HG03520 (cell line): ENCODE measurements at regions not wholly inside any gene's neighbourhood (a gene's known extent, or its start where the extent isn't known, plus 50 kb on each side); places are given as distances from the start of the nearest gene placed in this dataset.

Experiments used
- ATAC-seq: cut with Tn5 transposase; IDR thresholded peaks from one replicate; pipeline ENCODE4 v1.9.1; 2021; ENCODE audit warnings: mild to moderate bottlenecking, moderate library complexity; ENCODE audit not compliant: unreplicated experiment

DNA sequence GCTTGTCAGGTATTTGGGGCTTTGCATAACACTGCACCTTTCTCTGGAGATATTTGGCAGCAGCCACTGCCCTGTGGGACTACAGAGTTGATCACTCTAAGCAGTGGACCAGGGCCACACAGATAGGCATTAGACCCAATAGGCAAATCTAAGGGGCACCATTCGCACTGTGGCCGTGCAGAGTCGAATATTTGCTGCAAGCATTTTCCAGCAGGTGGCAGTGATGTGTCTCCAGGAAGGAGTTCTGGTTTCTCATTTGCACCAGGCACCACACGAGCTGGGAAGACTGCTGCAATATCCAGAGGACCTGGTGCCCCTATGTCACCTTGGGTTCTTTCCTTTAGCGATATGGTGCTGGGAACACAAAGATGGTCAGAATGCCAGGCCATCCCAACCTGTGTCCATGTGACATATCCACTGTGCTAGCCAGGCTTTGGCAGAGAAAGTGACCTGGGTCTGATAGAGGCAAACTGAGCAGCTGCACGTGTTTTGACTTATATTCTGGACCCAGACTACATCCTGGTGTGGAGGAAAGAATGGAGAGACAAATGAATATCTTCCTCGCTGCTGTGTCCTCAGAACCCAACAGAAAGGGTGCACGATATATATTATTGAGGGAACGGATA lies 318.7 kb downstream of the BUD13 start:
- no peak for ATAC-seq

- no peak for ATAC-seq
These were observed 320.3 kb downstream of the BUD13 start for GRCh38 chr11:116452461-116452860.

- ATAC-seq = no peak
These were observed 323.3 kb downstream of the BUD13 start for GRCh38 chr11:116449522-116449921.

DNA sequence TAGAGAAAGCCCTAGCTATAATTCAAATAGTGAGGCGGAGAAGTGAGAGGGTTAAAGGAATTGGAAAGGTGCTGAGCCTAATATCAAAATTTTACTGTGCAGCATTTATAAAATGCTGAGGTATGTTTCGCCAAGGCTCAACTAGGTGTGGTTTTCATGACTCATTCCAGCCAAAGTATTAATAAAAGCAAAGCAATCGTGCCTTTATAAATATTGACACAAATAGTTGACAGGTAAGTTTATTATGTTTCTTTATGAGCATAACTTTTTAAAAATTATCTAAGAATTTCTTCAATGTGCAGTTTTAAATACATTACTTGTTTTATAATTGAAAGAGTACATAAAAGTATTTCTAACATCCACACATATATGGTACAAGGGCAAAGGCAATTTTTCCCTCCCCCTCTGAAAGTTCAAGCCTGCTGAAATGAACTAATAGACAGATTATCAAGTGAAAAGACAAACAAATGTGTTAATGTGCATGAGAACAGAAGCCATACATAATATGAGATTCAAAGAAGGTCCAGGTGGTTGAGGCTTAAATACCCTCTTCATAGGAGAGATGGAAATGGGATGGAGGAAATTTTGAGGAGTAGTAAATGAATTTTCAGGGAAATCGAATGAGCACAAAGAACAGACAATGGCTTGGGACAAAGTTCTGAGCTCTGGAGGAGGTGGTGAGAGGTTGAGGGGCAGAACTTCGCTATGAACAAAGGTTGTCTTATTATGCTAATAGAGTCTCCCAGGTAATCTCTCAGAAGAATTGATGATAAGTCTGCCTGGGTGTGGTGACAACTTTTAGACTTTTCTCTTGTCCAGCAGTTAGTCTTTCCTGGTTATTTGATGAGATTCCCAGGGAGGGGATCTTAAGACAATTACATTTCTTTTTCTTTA lies 326.5 kb downstream of the BUD13 start:
- no peak for ATAC-seq

DNA sequence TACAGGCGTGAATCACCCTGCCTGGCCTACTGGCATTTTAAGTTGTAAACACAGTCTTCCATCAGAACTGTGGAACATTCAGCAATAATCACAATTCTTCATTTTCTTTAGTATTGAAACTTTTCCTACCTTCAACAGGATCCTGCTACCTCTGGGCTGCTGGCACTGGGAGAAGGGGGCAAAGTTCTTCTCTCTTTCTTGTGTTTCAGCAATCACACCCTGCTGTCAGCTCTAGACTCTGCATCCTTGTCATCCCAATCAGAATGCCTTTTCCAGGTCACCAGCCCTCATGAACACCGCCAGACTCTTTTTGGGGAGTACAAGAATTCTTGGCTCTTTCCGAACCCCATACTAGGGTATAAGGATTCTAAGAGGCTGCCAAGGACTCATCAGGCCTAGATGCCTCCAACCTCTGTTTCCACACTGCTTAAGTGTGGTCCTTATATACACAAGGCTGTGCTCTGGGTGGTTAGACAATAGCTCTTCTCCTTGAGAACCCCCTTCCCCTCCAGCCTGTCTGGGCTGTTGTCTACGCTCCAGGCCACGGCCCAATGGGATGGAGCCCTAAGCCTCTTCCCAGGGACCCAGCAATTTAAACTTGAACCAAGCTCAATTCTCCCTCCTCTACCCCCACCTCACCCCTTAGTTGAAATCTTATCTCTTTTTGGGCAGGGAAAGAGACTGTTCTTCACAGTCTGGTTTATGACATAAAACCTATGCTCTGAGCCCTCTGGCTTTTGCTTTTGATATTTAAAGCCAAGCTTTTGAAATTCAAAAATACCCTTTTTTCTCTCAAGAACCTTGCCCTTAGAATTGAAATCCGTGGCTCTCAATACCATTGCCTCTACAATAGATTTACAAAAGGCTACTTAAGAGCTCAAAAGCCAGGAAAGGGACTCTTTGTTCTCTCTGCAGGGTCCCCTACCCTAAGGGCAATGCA lies 327.4 kb downstream of the BUD13 start:
- no peak for ATAC-seq

GRCh38 chr11:116442238-116442752 lies 330.5 kb downstream of the BUD13 start:
- no peak for ATAC-seq

- no peak for ATAC-seq
These were observed 333.5 kb downstream of the BUD13 start for GRCh38 chr11:116439361-116439677.

- ATAC-seq = no peak
These were observed 334.0 kb downstream of the BUD13 start for GRCh38 chr11:116438651-116439360.

GRCh38 chr11:116434986-116435385 lies 337.8 kb downstream of the BUD13 start:
- no peak for ATAC-seq

DNA sequence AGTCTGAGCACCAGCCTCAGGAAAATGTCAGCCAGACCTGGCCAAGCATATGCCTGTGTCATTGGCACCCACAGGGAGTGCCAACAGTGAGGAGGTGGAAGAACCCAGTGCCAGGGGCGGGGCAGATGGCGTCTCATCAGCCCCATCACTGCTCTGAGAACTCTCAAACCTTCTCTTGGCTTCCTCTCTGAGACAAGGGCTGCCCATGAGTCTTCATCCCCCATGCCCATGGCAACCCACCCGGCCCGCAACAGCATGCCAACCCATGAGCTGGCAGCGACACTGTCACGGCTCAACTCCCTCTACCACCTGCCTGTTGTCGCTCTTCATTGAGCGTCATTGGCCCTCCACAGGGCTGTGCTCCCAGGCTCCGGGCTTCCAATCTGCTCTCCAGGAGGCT lies 340.5 kb downstream of the BUD13 start:
- ATAC-seq = no peak

GRCh38 chr11:116431842-116432241 lies 340.9 kb downstream of the BUD13 start:
- no peak for ATAC-seq

GRCh38 chr11:116428638-116428975 lies 344.2 kb downstream of the BUD13 start:
- ATAC-seq = no peak

DNA sequence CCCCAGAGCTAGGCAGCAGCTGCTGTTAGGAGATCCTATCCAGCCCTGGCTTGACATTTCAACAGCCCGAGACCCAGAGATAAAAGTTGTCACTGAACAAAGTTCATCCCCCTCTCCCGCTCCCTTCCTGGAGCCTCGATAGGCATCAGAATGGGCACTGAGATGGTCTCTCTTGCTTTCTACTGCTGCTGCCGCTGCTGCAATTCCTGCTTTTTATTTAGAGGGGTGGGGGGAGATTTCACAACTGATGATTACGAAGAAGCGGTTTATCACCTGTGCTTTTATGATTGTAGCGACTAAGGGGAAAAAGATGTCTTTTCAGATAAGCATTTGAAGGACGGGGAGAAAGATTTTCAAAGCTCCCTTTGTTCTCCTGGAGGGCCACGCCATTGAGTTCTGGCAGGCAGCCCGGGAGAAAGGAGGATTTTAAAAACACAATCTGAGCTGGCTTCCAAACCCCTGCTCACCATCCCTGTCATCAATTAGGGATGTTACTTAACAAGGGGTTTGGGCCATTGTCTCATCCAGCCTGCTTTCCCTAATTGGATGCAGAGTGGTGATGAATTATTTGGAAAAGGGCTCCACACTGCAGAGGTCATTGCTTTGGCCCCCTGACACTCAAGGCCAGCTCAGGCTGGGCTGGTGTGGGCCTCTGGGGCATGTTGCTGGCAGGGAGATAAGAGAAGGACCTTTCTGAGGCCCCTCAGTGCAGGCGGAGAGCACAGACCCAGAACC lies 344.7 kb downstream of the BUD13 start:
- no peak for ATAC-seq

DNA sequence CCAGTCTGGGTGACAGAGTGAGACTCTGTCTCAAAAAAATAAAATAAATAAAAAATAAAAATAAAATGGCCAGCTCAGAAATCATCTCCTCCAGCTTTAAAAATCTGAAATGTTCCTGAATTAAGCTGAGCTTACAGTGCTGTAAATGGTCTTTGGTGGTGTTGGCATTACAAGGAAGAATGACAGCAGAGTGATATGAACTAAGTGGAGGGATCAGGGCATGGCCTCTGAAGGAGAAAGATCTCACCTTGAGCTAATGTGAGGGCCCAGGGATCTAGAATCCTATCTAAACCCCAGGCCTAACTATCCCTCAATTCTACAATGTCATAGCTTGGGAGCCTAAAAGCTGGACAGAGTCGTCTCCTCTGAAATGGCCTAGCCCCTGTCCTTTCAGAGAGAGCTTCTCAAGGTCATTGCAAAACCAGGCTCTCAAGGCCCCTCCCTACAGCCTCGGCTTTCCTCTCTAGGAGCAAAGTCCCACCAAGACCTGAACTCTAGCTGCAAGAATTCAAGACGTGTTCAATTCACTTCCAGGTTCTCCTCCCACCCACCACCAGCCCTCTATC lies 345.4 kb downstream of the BUD13 start:
- no peak for ATAC-seq

DNA sequence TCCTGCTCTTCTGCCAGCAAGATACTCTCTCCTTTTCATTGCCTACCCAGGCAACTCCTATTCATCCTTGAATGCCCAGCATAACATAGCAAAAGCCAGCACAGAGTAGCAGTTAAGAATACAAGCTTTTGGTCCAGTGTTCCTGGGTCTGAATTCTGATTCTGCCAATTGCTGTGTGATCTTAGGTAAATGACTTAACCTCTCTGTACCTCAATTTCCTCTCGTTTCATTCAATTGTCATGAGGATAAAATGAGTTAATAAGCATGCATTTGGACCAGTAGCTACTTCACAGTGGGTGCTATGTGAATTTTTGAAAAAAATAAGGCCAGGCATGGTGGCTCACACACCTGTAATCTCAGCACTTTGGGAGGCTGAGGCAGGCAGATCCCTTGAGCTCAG lies 346.0 kb downstream of the BUD13 start:
- ATAC-seq = no peak

GRCh38 chr11:116424615-116425261 lies 348.0 kb downstream of the BUD13 start:
- no peak for ATAC-seq

- ATAC-seq = no peak
These were observed 349.7 kb downstream of the BUD13 start for GRCh38 chr11:116422956-116423600.

GRCh38 chr11:116422556-116422955 lies 350.2 kb downstream of the BUD13 start:
- ATAC-seq = no peak
